RKO (cell line): ENCODE measurements at regions not wholly inside any gene's neighbourhood (a gene's known extent, or its start where the extent isn't known, plus 50 kb on each side); places are given as distances from the start of the nearest gene placed in this dataset.
"Not testable (repeated sequence)": the region's sequence is repeated elsewhere in the genome, so short reads cannot be mapped to it uniquely, and the experiment has no call there.

Source experiments
- DNase-seq: peaks from one replicate; pipeline ENCODE4 v3.0.0-alpha.2; 2016; ENCODE audit warnings: low spot score

- DNase-seq, result no peak
Observed at GRCh38 chr10:130968964-130969363, 342.6 kb downstream of the TCERG1L start.

GRCh38 chr10:130969700-130970099 is 341.8 kb downstream of the TCERG1L start:
- no peak for DNase-seq

GRCh38 chr10:130970341-130971122 is 341.0 kb downstream of the TCERG1L start:
- no peak for DNase-seq

- DNase-seq, result no peak
Observed at GRCh38 chr10:130971123-130971435, 340.4 kb downstream of the TCERG1L start.

- DNase-seq, result no peak
Observed at GRCh38 chr10:130973127-130973839, 338.2 kb downstream of the TCERG1L start.

GRCh38 chr10:130974166-130974565 is 337.4 kb downstream of the TCERG1L start:
- no peak for DNase-seq

DNA sequence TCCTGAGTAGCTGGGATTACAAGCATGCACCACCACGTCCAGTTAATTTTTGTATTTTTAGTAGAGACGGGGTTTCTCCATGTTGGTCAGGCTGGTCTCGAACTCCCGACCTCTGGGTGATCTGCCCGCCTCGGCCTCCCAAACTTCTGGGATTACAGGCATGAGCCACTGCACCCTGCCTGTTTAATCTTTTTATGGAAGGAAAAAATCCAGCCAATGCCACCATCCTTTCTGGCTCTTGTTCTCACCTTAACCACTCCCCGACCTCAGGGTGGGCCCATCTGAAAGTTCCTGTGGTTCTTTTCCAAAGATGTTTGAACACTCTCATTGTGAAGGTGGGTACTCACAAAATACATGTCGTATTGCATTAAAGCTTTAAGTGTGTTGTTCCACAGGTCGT is 336.2 kb downstream of the TCERG1L start:
- not testable (repeated sequence) for DNase-seq

DNA sequence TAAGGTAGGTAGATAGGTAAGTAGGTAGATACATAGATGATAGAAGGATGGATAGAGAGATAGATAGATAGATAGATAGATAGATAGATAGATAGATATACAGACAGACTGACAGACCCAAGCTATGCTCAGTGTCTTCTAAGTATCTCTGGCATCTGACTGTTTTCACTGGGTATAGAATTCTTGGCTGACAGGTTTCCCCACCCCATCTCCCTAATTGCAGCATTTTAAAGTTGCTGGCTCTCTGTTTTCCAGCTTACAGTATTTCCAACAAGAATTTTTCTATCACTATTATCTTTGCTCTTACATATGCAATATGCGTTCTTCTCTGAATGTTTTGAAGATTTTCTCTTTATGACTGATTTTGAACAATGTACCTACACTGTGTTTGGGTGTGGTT is 328.7 kb downstream of the TCERG1L start:
- no peak for DNase-seq

DNA sequence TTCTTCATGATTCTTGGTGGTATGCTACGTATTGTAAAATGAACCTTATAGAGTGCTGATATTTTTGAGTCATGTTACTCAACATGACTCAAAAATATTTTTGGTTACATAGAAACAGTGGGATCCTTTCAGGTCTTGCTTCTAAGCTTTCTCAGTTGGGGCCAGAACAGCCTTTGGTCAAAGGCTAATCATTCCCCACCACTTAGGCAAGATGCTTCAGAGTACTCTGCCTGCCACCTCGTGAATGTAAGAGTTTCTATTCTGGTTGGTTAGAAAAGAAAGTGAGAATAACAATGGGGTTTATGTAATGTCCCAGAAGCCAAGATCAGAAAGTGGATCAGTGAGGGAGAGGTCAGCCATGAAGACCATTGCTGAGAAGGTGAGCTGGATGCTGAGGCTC is 327.8 kb downstream of the TCERG1L start:
- DNase-seq, result no peak

GRCh38 chr10:130984686-130985085 is 326.8 kb downstream of the TCERG1L start:
- DNase-seq, result no peak

DNA sequence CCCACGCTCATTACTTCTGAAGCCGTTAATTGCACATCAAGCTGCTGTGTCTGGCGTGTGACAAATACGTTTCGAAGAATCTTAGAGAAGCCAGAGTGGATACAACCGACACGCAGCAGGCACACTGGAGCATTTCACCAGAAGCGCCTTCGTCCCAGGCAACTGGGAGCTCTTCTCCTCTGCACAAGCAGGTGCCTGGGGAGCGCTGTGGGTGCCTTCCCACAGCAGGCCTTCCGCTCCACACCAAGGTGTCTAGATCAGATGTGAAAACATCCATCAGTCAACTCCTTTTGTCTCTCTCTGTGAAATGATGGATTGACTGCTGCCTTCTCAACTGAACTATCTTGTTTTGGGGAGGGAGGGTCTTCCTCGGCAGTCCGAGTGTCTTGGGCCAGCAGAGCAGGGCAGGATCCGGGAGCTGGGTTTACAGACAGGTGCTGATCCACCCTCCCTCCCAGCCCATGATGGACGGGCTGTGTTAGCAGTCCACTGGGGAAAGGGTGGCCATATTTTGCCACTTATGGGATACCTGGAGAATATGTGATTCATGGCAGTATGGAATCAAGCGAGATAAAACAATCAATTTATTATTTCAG is 326.3 kb downstream of the TCERG1L start:
- no peak for DNase-seq

GRCh38 chr10:130986846-130987245 is 324.7 kb downstream of the TCERG1L start:
- DNase-seq, result no peak

- DNase-seq, result no peak
Observed at GRCh38 chr10:130987401-130987800, 324.1 kb downstream of the TCERG1L start.

DNA sequence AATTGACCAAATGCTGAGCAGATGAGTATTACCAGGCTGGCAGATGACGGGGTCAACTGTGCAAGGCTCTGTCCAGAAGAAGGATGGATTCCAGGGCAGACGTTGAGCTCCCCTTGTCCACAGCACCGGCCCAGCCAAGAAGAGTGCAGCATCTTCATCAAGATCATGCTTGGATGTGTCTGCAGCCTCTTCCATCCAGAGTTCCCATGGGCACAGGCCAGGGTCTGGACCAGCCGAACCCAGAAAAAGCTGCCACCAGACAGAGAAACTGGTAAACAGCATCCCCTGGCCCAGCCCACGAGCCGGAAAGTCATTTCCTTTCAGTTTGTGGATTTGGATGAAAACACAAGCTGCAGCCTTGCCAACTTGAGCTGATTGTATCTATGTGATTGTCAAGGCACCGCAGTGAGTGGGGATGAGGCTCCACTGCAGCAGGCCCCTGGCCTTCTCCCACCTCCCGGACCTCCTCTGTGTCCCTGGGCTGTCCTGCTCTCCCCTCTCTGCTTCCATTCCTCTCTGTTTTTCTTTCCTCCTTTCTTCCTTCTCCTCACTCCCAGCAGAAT is 321.8 kb downstream of the TCERG1L start:
- DNase-seq, result no peak

GRCh38 chr10:130990486-130990885 is 321.0 kb downstream of the TCERG1L start:
- no peak for DNase-seq

GRCh38 chr10:130992802-130993523 is 318.6 kb downstream of the TCERG1L start:
- DNase-seq, result no peak

DNA sequence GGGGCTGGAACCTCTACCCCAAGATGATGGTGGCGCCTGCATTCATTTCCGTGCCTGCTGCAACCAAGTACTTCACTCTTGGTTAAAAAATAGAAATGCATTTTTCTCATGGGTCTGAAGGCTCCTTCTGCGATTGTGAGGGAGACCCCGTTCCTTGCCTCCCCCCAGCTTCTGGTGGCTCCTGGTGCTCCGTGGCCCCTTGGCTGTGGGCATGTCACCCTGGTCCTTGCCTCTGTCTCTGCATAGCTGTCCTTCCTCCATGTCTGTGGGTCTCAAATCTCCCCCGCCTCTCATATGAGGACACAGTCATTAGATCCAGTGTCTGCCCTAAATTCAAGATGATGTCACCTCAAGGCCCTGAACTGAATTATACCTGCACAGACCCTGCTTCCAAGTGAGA is 317.9 kb downstream of the TCERG1L start:
- DNase-seq, result no peak

- peak; percentile 12 for DNase-seq
Observed at GRCh38 chr10:130994191-130994590, 317.3 kb downstream of the TCERG1L start.

GRCh38 chr10:130994845-130995244 is 316.7 kb downstream of the TCERG1L start:
- DNase-seq, result no peak

GRCh38 chr10:130997267-130998045 is 314.1 kb downstream of the TCERG1L start:
- no peak for DNase-seq

GRCh38 chr10:130998046-130998435 is 313.5 kb downstream of the TCERG1L start:
- DNase-seq, result no peak

- DNase-seq, result no peak
Observed at GRCh38 chr10:130998642-130999041, 312.9 kb downstream of the TCERG1L start.
